NCI-H2171 treated with DMSO at 0.1 percent for 48 hours (cell line): ENCODE measurements at regions not wholly inside any gene's neighbourhood (a gene's known extent, or its start where the extent isn't known, plus 50 kb on each side); places are given as distances from the start of the nearest gene placed in this dataset.

Experiments
- DNase-seq: peaks from one replicate; lab custom pipeline; 2025; lab: John Stamatoyannopoulos, UW

DNA sequence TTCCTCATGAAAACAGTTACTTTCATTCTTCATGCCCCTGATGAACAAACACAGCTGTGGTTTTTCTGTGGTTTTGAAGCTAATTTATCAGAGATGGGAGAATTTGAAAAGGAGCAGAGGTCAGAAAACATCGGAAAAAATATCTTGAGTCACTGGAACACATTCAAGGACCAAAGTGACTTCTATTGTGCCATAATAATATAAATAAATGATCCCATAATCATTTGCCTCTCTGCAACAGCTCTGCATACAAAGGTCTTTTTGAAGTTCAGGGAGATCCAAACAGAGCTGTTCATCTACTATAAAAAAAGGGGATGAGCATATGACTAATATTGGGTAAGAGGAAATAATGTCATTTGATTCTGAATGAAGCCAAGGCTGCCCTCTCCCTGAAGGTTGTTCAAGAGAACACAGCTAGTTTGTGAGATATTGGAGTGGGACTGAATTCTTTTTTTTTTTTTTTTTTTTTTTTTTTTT lies 201.3 kb upstream of the GALNT5 start:
- no peak for DNase-seq

- DNase-seq: no peak
Observed at GRCh38 chr2:157058161-157058560, 199.3 kb upstream of the GALNT5 start.

- DNase-seq: no peak
Observed at GRCh38 chr2:157059036-157059435, 198.5 kb upstream of the GALNT5 start.

GRCh38 chr2:157061799-157062198 lies 195.7 kb upstream of the GALNT5 start:
- DNase-seq: peak; percentile 39

DNA sequence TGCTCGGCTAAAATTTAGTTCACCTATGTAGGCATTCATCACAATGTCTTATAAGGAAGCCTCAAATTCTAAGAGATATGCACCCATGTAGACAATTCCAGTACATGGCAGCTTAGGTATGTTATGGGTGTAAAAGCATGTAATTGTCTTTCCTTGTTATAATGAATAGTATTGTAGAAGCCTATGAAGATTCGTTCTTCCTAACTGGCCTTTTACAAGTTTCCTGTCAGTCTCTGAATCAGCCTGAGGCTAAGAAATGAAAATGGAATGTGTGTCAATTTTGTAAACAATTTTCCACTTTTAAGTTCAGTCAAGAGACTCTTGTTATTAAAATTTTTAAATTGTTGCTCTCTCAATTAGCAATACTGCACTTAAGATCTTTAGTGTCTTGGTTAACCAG lies 189.9 kb upstream of the GALNT5 start:
- no peak for DNase-seq

- DNase-seq: no peak
Observed at GRCh38 chr2:157068237-157068636, 189.3 kb upstream of the GALNT5 start.

GRCh38 chr2:157075924-157076323 lies 181.6 kb upstream of the GALNT5 start:
- DNase-seq: no peak

- DNase-seq: no peak
Observed at GRCh38 chr2:157076526-157077161, 180.9 kb upstream of the GALNT5 start.

- no peak for DNase-seq
Observed at GRCh38 chr2:157077753-157078350, 179.7 kb upstream of the GALNT5 start.

DNA sequence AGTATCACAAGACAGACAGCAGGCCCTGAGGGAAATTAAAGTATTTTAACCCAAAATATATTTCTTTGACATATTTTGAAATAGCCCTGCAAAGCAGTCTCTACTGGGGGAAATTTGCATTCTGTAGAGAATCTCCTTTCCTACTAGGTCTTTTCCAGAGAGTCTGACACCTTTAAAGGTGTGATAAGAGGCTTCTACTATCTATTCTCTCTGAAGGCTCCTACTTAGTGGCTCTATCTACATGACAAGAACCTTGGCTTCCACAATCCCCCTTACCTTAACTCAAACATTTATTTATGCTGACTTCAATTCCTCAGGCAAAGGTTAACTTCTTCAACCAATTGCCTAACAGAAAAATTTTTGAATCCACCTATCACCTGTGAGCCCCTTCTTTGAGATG lies 174.6 kb upstream of the GALNT5 start:
- no peak for DNase-seq

DNA sequence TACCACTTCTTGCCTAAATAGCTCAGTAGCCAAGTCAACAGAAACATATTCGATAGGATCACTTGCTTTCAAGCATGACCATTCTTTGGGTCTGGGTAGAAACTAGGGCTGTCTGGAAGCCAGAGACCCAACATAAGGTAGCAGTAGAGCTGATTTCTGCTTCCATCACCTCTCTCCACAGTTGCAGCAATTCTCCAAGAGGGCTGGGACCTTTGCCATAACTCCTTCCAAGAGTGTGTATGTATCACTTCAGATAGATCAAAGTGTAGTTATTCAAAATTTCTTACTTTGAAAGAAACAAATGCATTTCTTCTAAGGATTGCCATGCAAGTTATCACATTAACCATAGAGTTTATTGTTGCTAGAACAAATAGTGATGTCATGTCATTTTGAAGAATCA lies 172.0 kb upstream of the GALNT5 start:
- no peak for DNase-seq

- no peak for DNase-seq
Observed at GRCh38 chr2:157087373-157088002, 170.0 kb upstream of the GALNT5 start.

DNA sequence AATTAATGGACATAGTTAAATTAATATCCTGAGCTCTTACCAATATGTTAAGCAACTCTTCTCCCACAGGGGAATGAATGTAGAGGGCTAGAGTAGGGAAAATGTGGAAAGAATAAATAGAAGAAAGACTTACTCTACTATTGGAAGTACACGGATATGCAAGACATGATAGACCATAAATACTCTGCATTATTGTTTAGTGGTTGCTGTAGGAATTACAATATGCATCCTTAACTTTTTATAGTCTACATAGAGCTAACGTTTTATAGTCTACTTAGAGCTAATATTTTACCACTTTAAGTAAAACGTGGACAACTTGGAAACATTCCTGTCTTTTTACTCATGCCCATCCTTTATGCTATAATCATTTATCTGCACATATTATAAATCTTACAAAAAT lies 163.8 kb upstream of the GALNT5 start:
- no peak for DNase-seq

DNA sequence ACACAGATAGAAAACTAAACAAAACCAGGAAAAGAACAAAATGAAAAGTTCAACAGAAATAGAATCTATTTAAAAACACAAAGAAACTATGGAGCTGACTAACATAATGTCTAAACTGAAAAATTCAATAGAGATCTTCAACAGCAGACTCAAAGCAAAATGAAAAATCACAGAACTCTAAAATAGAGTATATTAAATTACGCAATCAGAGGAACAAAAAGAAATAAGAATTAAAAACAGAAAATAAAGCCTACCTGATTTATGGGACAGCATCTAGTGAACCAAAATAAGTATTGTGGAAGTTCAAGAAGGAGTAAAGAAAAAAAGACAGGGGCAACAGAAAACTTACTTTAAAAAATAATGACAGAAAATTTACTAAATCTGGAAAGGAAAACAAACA lies 152.1 kb upstream of the GALNT5 start:
- DNase-seq: no peak

DNA sequence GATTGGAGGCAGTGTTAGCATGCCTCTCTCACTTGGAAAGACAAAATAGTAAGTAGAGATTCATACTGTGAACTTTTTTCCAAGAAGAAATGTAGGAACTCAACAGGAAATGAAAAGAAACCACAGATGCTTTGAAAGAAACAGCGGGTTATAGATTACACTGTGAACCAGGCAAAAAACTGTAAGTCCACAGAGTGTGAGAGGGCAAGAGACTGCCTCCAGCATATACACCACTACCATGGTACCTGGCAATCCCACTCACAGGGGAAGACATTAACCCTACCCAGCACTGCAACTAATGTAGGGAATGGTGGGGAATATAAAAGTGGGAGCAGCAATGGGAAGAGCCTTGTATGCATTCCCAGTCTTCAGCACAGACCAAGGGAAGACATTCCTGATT lies 150.6 kb upstream of the GALNT5 start:
- no peak for DNase-seq

GRCh38 chr2:157107460-157107859 lies 150.0 kb upstream of the GALNT5 start:
- DNase-seq: no peak

GRCh38 chr2:157107877-157108276 lies 149.6 kb upstream of the GALNT5 start:
- DNase-seq: peak; percentile 88

DNA sequence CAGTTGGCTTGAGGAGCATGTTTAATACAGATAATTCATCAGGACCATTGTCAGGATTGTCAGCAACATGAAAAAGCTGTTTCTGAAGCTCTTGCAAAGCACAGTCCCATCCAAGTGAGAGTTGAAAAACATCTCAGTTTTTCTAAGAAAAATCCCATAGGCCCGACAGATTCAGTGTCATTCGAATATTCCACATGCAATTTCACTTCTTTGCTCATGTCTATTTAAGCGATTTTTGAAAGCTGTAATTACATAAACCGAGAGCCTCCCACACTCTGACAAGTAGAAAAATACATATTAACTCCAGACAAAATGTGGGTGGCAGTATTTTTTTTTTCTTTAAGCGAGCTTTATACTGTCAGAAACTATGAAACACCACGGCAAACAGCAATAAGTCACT lies 134.7 kb upstream of the GALNT5 start:
- DNase-seq: no peak

DNA sequence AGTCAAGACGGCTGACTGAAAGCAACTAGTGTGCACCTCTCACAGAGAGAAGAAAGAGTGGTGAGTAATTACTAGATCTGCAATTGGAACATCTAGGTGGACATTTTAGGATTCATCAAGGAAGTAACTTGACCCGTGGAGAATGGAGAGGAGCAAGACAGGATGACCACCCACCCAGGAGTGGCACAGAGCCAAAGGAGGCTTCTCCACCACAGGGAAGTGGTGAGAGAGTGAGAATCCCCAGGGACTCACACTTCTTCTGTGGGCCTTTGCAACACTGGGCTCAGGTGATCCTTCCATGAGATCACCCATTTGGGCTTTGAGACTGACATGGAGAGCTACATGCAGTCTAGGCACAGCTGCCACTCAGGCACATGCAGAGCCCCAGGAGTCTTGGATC lies 132.8 kb upstream of the GALNT5 start:
- DNase-seq: no peak

DNA sequence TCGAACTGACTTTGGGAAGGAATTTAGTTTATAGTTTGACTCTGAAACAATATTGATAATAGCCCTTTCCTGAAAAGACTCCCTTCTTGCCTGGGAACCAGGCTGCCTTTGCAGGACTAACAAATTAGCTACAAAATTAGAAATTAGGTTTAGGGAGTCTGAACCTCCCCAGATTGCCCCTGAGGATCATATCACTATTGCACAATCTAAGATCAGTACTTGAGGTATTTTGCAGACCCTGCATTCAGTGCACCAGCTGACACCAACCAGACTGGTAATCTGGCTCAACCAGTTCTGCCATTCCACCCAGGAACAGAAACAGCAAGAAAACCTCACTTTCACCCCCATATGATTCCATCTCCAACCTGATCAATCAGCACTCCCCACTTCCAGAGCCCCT lies 131.8 kb upstream of the GALNT5 start:
- no peak for DNase-seq

DNA sequence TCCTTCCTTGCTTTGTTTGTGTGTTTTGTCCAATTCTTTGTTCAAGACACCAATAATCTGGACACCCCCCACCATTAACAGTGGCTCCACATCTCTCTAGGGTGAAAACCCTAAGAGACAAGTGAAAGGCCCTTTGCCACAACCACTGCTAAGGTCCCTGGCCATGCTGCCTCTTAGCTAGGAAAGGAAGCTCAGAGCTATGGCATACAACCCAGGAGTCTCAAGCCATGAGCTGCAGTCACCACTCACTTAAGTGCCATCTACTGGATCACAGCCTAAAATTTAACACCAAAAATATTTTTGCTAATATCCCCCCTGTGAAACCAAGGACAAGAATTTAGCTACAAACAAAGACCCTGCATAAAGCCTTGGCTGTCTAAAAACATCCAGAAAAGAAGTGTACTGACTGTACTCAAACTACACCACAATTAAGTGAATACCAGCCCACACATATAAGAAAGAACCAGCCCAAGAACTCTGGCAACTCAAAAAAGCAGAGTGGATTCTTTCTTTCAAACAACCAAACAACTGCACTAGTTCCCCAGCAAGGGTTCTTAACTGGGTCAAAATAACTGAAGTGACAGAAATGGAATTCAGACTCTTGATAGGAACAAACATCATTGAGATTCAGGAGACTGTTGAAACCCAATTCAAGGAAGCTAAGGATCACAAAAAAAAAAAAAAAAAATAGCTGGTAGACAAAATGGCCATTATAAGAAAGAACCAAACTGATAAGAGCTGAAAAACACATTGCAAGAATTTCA lies 130.1 kb upstream of the GALNT5 start:
- DNase-seq: no peak

- no peak for DNase-seq
Observed at GRCh38 chr2:157143901-157144300, 113.6 kb upstream of the GALNT5 start.

DNA sequence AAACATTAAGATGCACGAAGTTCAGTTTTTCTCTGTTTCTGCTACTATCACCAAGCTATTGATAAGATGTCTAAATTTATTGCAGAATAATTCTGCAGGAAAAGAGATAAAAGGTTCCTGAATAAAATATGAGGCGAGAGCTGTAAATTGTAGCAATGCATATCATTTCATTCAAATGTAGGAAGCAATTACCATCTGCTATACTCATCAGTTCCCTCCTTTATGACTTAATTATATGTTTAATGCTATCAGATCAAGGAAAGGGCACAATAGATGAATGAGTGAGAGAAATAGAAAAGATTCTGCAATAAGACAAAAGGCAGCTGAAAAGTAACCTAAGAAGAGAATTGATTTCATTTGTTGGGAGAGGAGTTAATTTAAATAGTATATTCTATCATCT lies 108.2 kb upstream of the GALNT5 start:
- DNase-seq: no peak
